ENCODE measurements at regions not wholly inside any gene's neighbourhood (a gene's known extent, or its start where the extent isn't known, plus 50 kb on each side); places are given as distances from the start of the nearest gene placed in this dataset.

DNA sequence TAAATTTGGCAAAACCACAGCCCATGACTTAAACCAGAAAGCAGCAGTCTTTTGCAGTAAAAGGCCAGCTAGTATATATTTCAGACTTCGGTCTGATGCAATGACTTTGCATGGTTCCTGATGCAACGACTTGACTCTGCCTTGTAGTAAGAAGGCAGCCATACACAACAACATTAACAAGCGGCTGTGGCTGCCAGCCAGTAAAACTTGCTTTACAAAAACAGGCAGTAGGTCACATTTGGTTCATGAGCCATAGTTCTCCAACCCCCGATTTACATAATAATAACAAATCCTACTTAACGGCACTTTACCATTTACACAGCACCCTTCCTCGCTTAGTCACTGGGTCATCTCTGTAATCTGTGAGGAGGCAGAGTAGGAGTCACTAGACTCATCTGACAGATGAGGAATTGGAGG is 410.3 kb downstream of the LRATD1 start:
- DNase-seq (ENCODE audit: low spot score): no peak

DNA sequence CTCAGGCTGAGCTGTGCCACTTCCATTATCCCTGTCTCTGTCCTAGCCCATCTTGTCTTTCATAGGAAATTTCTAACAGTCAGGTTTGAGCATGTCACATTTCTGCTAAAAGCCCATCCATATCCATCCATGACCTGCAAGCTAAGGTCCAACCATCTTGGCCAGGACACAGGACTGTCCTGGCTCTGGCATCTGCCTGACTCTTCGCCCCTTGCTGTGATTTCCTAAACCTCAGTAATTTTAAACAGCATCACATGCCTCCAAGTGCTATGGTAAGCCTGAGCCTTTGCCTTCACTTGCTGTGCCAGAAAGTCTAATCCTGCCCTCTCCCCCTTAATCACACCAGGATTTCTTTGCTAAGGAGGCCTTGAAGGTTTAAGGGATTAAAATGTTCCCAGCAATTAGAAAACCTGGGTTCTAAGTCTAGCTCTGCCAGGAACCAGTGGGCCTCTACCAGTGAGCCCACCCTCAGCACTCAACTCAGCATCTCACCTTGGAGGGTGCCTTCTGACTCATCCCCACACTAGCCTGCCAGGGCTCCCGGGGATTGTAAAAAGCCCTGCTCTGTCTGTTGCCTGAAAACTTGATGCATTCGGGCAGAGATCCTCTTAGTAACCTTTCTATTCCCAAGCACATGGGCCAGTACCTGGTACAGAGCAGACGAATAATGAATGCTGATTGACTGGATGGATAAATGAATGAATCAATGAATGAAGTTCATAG is 411.0 kb downstream of the LRATD1 start:
- DNase-seq (ENCODE audit: low spot score): no peak

DNA sequence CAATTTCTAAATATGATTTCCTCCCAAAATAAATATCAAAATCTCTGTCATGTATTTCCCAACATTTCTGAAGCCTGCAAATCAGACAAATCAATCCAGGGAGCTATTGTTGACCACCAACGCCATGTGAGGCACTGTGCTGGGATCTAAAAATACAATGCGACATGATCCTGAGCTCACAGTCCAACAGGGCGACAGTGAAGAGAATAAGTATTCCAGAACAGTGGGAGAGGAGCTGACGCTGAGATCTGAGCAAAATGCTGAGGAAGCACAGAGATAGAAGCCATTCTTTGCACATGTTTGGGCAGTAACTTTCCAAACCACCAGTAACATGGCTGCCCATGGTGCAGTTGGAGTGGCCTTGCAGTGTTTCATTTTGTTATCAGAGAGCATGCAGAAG is 412.5 kb downstream of the LRATD1 start:
- DNase-seq (ENCODE audit: low spot score): no peak

DNA sequence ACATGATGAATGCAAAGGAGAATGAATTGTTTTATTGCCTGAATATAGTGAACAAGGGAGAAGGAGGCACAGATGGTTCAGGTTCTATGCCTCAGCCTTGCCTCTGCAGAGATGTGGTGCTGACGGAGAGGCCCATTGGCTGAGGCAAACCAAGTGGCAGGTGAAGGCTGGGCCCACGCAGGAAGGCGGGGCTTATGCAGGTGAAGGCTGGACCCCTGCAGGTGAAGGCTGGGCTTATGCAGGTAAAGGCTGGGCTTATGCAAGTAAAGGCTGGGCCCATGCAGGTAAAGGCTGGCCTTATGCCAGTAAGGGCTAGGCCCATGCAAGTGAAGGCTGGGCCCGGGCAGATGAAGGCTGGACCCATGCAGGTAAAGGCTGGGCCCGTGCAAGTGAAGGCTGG is 414.7 kb downstream of the LRATD1 start:
- no peak for DNase-seq (ENCODE audit: low spot score)

DNA sequence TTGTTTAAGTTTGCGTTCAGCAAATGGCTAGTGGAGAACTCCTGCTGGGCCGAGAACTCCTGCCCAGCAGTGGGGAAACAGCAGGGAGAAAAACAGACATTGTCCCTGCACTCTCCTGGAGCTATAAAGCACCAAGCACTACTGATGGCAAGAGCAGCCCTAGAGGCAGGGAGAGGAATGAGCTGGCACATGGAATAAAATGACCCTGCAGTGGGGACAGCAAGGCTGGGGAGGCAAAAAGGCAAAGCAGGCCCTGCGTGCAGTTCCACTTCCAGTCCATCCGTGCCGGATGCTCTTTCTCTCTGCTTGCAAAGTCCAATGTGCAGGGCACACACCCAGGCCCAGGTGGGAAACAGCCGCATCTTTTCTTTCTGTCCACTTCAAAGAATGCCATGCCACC is 415.5 kb downstream of the LRATD1 start:
- DNase-seq (ENCODE audit: low spot score): no peak

DNA sequence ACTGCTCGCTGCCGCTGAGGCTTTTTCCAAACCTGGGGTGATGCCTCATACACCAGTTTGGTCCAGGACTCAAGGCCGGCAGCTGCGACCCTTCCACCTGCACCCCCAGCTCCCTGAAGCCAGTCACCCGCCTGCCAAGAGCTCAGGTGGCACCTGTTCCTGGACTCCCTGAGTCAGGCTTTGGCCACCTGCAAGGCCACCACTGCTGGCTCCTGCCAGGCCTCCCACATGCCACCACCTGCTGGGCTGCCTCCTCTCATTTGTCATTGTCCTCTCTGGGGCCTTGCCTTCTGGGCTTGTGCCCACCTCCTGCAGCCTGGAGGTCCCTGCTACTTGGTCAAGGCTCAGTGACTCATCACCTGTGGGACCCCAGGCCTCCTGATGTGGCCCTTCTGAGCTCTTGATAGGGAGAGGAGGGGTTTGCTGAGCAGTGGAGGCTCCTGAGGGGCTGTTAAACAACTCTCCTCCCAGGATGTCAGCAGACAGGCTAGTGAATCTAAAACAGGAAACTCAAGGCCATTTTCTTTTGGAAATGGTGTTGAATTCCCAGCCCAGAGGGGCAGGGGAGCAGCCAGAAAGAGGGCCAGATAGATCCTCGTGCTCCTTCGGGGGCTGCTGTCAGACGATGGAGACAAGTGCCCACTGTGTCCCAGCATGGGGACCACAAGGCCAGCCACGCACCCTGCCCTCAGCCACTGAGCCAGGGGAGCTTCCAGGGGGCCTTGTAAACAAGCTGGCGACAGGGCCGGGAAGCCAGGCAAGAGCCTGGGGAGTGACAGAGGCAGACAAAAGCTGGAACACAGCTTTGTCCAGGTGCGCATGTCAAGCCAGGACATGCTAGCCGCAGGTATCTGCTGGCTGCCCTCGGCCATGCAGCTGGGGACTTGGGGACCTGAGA is 416.8 kb downstream of the LRATD1 start:
- no peak for DNase-seq (ENCODE audit: low spot score)

DNA sequence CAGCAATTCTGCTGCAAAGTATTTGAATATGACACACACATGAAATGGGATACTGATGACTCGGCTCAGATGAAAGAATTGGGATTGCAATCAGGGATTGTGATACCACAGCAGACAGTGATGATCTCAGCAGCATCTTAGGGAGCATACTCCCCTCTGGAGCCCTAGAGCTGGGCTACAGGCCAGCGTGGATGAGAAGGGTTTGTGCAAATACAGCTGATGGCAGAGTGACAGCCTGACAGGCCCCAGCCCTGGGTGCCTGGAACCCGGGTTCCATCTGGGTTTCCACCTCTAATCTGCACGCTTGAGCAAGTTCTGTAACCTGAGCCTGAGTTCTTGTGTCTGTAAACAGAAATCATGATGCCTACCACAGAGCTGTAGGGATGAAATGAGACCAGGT is 418.0 kb downstream of the LRATD1 start:
- DNase-seq (ENCODE audit: low spot score): no peak

DNA sequence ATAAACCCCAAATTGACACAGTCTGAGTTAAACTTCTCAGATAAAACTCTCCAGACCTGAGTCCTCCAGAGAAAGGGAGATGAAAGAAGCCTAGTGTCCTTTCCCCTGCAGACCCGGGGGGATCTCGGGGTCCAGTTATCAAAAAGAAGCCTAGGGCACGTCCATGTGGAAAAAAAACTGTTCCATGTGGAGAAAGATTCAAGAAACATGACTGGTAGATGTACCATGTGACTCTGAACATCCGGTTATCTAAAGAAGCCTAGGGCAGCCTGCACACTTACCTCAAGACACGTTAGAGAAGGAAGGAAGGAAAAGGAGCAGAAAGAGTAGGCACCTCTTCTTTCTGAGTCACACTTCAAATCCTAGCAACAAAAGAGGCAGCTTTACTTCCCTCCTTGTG is 421.0 kb downstream of the LRATD1 start:
- no peak for DNase-seq (ENCODE audit: low spot score)

DNA sequence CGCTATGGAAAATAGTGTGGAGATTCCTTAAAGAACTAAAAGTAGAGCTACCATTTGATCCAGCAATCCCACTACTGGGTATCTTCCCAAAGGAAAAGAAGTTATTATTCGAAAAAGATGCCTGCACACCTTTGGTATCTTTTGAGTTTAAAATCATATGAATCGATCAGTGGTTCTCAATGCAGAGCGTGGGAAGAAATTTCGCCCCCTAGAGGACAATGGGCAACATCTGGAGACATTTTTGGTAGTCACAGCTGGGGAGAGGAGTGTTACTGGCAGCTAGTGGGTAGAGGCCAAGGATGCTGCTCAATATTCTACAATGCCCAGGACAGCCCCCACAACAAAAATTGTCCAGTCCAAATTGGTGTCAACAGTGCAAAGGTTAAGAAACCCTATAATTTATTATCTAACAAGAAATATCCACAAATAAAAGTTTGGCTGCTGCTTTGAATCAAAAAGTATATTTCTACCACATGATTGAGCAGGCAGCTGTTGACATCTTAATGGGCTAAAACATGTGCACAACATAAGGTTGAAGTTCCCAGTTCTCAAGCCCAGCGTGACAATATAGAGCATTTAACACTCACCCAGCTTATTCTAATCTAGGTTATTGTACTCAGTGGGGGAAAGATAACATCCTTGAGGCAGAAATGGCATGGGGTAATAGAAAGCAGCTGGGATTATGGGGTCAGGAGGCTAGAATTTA is 425.7 kb downstream of the LRATD1 start:
- no peak for DNase-seq (ENCODE audit: low spot score)

DNA sequence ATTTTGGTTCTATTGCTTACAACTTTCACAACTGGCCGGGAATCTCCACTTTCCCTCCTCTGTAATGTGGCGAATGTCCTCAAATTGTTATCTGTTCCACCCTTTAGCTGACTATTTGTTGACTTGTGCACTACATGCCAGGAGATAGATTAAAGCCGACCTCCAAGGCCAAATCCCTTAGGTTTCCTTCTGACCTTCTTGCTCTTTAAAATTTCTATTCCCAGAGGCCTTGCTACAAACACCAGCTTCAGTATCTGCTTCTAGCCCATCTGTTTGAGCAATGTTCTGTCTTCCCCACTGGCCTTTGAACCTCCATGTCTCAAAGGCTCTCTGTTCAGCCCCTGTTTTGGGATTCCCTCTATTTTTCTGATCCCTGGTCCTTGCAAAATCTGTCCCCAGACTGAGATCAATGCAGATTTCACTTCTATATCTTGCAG is 426.2 kb downstream of the LRATD1 start:
- no peak for DNase-seq (ENCODE audit: low spot score)

DNA sequence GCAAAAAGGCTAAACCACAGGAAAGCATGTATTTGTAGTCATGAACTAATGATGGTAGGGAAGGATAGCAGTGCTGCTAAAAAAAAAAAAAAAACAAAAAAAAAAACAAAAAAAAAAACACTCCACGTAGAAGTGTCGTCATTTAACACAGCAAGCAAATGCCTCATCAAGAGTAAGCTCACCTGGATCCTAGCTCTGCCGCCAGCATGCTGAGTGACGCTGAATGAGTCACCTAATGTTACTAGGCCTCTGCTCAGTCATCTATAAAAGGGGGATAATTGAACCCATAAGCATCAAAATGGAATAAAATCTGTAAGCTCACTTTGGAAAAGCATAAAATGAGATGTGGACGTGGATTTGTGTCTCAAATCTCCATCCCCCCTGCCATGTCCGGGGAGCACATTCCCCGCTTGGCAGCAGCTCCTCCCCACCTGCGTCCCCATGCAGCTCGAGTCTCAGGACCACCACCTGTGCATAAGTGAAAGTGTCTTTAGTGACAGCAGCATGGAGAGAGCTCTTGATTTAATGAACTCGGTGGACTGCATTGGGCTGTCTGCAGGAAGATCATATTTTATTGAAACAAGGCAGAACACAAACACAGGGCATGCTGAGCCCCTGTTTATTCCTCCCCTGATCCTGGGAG is 427.5 kb downstream of the LRATD1 start:
- no peak for DNase-seq (ENCODE audit: low spot score)

DNA sequence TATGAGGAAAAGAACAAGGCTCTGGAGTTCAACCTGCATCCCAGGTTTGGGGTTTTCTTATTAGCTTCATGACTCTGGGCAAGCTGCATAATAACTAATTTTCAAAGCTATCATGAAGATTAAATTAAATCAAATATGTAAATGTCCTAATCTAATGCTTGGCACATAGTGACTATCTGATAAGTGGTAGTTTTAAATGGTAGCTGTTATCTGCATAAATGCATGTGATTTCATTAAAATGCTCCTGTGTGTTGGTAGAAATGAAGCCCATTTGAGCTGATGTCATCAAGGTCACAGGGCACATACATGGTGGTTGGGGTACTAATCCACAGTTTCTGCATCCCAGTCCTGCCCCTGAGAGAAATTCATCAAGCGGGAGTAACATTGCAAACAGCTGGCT is 428.8 kb downstream of the LRATD1 start:
- no peak for DNase-seq (ENCODE audit: low spot score)

DNA sequence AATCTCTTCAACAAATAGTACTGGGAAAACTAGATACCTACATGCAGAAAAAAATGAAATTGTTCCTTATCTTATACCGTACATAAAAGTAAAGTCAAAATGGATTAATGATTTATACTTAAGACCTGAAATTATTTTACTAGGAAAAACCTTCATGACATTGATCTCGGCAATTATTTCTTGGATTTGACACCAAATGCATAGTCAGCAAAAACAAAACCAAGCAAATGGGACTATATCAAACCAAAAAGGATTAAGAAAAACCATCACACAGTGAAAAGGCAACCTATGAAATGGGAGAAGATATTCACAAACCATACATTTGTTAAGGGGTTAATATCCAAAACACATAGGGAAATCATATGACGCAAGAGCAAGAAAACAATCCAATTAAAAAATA is 433.6 kb downstream of the LRATD1 start:
- no peak for DNase-seq (ENCODE audit: low spot score)

DNA sequence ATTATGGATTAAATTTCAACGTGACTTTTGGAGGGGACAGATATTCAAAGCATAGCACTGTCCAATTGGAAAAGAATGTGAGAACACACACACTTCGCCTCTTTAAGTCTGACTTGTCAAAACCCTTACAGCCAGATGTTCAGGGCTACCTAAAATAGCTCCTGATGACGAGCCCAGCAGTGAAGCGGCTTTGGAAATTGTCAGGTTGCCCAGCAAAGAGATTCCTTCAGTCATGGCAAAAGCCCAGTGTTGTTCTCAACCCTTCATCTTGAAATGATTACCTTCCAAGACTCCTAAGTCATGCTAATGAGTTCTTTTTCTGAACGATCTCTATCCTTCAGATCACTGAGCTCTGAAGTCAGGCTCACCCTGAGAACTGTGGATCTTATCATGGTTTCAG is 436.6 kb downstream of the LRATD1 start:
- DNase-seq (ENCODE audit: low spot score): no peak

DNA sequence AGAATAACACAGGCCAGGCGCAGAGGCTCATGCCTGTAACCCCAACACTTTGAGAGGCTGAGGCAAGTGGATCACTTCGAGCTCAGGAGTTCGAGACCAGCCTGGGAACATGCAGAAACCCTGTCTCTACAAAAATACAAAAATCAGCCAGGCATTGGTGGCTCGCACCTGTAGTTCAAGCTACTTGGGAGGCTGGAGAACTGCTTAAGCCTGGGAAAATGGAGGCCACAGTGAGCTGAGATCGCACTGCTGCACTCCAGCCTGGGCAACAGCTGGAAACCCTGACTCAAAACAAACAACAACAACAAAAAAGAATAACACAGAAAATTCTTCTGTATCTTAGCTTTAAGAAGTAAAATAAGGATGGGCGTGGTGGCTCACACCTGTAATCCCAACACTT is 440.3 kb downstream of the LRATD1 start:
- DNase-seq (ENCODE audit: low spot score): no peak

DNA sequence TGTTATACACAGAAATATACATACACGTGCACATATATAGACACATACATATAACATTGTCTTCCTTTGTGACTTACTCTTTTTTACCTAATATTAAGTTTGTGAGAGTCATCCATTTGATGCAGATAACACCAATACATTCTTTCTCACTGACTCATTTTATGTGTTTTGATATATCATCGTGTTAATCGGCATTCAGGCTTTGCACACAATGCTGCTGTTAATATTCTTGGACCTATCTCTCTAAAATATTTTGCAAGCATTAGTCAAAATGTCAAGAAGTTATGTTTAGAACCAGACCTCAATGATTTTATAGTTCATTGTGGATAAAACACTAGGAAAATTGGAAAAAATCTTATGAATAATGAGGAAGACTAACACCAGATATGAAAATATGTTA is 441.1 kb downstream of the LRATD1 start:
- DNase-seq (ENCODE audit: low spot score): no peak

DNA sequence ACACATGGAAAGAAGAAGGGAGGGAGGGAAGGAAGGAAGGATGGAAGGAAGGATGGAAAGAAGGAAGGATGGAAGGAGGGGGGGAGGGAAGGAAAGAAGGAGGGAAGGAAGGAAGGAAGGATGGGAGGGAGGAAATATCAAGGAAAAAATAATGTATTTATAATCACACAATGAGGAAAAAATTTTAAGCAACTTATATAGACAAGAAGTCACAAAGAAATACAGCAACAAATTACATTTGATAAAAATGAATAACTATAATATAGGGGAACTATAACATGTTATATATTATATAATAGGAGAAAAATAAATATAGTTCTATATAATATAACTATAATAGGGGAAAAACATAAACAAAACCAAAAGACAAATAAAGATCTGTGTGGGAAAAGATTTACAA is 441.8 kb downstream of the LRATD1 start:
- no peak for DNase-seq (ENCODE audit: low spot score)

DNA sequence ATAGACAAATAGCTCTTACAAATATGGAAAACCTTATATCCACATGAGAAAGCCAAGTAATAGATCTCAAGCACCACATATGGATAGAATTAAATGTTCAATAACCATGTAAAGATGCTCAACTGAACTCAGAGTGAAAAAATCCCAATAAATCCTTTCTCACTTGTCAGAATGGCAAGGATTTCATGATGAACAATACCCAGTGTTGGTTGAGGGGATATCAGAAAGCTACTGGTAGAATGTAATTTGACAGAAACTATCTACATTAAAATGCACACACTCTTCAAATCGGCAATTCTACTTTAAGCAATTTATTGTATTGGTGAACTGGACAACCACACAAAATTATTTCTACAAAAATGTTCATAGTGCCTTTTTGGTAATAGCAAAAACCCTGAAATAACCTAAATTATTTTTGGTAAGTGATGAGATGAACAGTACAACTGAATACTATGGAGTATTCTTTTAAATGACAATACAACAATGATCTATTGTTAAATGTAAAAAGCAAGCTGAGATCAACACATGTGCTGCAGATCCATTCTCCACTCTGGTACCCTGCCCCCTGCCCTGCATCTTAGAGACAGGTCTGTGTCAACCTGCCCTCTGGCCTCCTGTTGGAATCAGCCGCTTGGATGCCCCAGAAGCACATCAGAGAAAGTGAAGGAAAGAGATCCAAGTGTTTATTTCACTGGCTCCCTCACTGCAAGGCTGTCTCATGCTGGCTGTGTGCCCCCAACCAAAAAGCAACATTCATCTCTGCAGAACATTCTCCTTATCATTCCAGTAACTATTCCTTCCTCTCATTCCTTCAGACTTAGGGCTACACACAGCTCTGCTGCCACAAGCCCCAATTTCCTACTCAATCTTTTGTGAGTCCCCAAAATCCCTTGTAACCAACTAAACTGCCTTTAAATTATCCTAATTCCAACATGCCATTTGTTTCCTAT is 442.5 kb downstream of the LRATD1 start:
- no peak for DNase-seq (ENCODE audit: low spot score)

DNA sequence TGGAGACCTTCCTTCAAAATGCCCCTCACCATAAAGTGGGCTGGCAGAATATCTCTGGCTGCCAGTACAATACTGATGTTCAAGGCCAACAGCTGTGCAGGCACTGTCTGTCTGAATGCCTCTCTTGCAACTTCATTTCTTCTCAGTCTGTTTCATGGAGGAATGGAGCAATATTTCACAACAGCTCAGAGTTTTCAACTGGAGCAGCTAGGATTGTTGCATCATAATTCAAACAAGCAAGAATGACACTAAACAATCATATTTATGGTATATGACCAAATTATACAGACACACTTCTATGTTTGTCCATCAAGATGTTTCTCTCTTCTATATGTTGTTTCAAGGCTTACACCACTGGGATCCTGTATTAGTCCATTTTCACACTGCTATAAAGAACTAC is 444.2 kb downstream of the LRATD1 start:
- no peak for DNase-seq (ENCODE audit: low spot score)

DNA sequence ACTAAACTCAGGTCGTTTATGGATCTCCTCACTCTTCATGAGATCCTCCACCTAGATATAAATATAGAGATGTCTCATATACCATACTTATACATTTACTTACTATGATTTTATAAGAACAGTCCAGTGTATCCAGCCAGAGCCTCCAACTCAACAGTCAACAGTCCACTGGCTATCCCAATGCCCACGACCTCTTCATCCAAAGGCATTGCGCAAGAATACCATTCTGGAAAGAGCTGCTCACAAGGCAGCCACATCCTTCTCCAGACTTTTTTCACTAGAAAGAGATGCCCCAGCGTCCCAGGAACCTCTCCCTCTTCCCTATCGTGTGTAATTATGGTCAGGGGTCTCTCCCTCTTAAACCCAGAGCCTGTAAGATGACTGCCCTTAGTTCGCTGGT is 448.8 kb downstream of the LRATD1 start:
- DNase-seq (ENCODE audit: low spot score): no peak

Data from GM03348 (cell line).